ENCODE measurements at regions not wholly inside any gene's neighbourhood (a gene's known extent, or its start where the extent isn't known, plus 50 kb on each side); places are given as distances from the start of the nearest gene placed in this dataset.
"Not testable (repeated sequence)": the region's sequence is repeated elsewhere in the genome, so short reads cannot be mapped to it uniquely, and the experiment has no call there.

DNA sequence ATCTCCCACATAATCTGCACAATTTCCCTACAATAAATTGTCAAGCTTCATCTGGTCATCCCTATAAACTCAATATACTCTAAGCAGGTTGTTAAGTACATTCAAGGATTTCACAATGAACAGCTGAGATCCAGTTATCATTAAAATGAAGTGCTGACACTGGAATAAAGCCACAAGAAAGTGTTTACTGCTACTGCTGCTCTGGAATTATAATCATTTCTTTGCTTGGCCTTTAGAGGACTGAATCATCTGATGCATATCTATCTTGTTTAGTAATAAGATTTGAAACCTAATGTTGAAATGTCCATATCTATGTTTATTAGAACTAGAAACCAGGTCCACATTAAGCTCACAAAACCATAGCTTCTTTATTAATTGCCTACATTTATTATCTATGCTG, 338.6 kb upstream of the ZFP42 start:
- DNase-seq (ENCODE audit: low read depth in 2 of 2): no peak

DNA sequence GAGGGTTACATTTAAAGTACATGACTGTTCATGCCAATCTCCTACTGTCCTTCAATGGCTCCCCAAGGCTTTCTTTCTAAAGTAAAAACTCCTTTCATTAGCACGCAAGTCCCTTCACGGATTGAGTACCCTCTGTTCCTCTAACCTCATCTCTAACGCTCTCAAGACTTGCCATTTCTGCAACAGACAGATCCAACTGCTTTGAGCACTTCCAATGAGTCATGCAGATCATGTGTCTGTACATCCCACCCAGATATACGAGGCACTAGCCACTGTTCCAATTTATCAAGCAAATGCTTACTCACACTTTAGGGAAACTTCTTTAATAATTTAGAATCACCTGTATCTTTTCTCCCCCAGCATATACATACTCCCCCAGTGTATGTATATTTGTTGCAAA, 332.5 kb upstream of the ZFP42 start:
- DNase-seq (ENCODE audit: low read depth in 2 of 2): no peak

GRCh38 chr4:187664011-187664410, 331.6 kb upstream of the ZFP42 start:
- DNase-seq (ENCODE audit: low read depth in 2 of 2): no peak

DNA sequence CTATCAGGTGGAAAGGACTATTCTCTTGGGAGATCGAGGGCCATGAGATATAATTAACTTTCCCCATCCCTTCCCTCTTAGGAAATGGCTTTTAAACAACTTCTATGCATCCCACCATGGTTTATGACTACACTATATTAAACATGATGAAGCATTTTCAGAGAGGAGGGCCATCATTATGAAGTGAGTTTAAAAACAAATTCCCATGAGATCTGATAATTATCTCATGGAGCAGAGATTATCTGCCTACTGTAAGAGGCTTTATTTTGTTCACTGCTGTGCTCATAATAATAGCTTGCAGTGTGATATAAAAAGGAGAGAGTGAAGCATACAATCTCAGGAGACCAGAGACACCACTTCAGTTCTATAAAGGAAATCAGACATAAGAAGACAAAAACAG, 330.5 kb upstream of the ZFP42 start:
- no peak for DNase-seq (ENCODE audit: low read depth in 2 of 2)

DNA sequence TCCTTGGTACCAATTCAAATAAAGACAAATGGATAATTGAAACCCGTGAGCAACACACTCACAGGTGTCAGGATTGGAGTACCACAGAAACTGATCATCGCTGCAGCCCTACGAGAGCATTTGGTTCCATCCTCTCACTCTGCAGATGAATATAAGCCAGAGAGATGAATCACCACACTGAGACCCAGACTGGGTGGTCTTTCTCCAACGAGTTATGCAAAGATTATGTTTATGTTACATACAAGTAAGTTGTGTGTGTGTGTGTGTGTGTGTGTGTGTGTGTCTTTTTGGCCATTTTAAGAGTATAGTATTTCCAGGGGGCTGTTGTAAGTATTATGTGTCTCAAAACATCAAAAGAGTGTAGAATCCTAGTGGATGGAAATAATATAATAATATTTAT, 329.5 kb upstream of the ZFP42 start:
- no peak for DNase-seq (ENCODE audit: low read depth in 2 of 2)

DNA sequence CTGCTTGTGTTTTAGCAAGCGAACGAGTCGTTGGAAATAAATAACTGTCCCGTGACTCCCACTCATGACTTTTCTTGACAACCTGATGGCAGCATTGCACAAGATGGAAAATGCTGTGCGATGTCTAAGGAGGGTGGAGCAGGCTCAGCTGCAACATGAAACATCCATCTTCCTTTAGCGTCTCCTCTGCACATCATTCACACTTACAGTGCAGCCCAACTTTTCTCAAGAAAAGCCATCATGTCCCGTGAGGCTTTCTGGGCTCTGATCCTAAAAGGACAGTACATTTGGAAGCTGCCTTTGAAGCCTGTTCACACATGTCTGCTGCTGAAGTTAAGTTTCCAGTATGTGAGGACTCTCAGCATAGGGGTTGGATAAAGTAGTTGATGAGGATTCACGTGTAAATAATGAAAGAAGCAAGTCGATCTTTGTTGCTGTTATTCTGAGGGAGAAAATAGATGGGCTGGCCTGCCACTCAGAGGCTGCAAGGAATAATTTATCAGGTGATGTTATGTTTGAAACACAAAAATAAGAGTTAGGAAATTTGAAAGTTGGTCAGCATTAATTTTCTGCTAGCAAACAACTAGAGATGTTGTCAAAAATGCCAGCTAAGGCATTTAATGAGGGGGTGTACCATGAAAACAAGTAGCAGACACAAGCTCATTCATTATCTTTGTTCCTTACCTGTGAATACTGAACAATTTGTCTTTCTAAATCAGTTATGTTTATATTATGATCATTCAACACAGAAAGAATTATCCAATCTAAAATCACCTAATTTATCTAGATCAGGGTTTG, 328.7 kb upstream of the ZFP42 start:
- DNase-seq (ENCODE audit: low read depth in 2 of 2): no peak

- DNase-seq (ENCODE audit: low read depth in 2 of 2): peak in 1 of 2 donors; percentile 6
Observed at GRCh38 chr4:187668526-187669082, 327.0 kb upstream of the ZFP42 start.

- DNase-seq (ENCODE audit: low read depth in 2 of 2): not testable (repeated sequence)
Observed at GRCh38 chr4:187671521-187671920, 324.1 kb upstream of the ZFP42 start.

DNA sequence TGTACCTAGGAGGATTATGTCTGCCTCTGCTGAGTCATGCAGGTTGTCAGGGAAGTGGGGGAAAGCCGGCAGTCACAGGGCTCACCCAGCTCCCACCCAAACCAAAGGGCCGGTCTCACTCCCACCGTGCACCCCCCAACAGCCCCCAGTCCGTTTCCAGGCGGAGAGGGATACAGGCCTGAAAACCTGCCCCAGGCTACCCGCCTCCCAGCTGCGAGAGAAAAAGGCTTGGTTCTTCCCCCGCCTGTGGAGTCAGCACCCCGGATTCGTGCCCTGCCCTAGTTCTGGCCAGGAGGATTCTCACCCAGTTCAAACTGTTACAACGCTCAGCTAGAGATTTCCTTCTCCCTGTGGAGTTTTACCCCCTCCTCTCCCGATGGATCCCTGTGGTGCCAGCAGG, 323.6 kb upstream of the ZFP42 start:
- DNase-seq (ENCODE audit: low read depth in 2 of 2): not testable (repeated sequence)

- not testable (repeated sequence) for DNase-seq (ENCODE audit: low read depth in 2 of 2)
Observed at GRCh38 chr4:187672526-187672925, 323.0 kb upstream of the ZFP42 start.

- no peak for DNase-seq (ENCODE audit: low read depth in 2 of 2)
Observed at GRCh38 chr4:187679450-187679849, 316.1 kb upstream of the ZFP42 start.

DNA sequence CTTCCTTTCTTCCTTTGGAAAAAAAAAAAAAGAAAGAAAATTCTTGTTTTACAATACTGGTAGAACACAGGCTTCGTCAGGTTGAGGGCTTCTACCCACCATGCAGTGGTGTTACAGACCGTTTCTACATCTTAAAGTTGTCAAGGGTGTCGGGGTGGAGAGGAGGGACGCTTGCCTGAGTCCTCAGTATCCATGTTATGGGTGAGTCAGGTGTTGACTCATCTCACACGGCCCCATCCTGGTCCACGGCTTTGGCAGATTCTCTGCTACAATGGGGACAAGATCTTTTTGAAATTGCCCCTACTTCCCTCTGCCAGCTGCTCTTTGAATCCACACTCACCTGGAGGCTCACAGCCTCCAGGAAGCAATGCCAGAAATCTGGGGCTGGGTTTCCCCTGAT, 310.3 kb upstream of the ZFP42 start:
- no peak for DNase-seq (ENCODE audit: low read depth in 2 of 2)

DNA sequence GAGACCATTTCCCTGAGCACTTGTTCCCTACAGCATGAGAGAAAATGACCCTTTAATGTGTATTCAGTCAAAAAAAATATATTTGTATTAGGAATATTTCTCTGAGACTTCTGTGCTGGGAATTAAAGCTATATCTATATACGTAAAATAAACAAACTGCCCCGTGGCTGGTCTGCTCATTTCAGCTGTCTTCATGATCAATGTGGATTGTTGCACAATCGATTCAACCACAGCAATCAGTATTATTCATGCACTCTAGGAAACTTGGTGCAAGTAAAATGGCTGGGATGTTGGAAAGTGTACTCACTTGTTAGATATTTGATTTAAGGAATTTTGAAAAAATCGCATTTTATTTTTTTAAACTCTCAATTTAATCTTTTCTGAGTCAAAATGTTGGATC, 307.9 kb upstream of the ZFP42 start:
- no peak for DNase-seq (ENCODE audit: low read depth in 2 of 2)

- DNase-seq (ENCODE audit: low read depth in 2 of 2): no peak
Observed at GRCh38 chr4:187692626-187693025, 302.9 kb upstream of the ZFP42 start.

- DNase-seq (ENCODE audit: low read depth in 2 of 2): not testable (repeated sequence)
Observed at GRCh38 chr4:187695531-187695930, 300.0 kb upstream of the ZFP42 start.

DNA sequence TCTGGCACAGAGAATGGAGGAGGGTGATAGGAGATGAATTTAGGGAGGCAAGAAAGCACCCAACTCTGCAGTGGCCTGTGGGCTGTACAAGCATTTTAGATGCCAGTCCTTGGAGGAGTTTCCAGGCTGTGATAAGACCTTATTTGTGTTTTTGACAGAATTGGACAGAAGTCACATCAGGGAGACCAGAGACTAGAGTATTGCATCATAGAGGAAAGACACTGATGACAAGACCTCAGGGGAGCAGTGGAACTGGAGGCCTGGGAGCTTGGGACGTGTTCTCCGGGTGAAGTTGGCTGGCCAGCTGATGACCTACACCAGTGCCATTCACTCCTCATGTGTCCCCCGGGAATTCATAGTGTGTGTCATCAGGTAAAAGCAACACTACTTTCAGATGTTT, 284.0 kb upstream of the ZFP42 start:
- no peak for DNase-seq (ENCODE audit: low read depth in 2 of 2)

DNA sequence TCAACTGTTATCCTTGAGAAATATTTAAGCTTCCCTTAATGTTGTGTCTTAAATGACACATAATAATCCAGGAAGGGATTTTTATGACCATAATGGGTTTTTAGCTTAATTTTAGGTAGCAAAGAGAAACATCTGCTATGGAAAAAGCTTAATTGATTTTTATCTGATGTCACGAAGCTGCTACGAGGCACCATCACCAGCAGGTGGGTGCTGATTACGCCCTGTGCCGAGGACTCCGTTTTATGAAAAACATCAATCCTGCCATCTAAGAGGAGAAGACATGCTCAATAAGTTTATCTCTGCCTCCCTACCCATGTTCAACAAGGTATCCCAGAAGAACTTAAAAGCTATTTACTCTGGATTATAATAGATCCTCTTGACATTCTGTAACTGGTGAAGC, 280.6 kb upstream of the ZFP42 start:
- DNase-seq (ENCODE audit: low read depth in 2 of 2): no peak

GRCh38 chr4:187715466-187715865, 280.1 kb upstream of the ZFP42 start:
- no peak for DNase-seq (ENCODE audit: low read depth in 2 of 2)

DNA sequence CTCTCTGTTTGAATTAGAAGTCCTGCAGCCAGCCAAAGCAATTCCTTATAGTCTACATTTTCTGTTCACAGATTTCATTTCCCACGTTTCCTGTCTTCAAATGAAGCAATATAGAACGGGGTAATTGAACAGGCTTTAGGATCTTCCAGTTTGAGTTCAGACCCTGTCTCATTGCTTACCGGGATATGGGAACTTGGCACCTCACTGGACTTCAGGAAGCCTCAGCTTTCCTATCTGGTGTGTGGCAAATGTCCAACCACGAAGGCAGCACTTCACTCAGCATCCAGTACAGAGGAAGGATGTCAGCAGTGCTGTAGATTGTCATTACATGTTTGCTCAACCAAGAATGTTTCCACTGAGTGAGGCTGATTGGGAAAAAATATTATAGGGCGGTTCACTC, 271.1 kb upstream of the ZFP42 start:
- DNase-seq (ENCODE audit: low read depth in 2 of 2): peak; percentile 1 to 61

DNA sequence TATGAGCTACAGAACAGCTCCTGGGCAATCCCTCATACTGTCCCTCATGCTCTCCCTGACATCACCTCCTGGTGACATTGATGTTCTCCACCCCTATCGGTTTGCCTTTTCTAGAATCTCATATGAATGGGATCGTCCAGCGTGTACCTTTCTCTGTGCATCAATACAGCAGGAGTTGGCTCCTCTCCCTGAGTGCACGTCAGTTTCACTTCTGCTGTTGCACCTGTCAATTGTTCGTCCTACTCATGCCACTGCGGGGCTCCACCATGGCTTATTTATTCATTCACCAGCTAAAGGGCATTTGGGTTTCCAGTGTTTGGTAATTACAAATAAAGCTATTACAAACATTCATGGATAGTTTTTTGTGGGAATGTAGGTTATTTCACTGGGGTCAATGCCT, 269.1 kb upstream of the ZFP42 start:
- DNase-seq (ENCODE audit: low read depth in 2 of 2): no peak

DNA sequence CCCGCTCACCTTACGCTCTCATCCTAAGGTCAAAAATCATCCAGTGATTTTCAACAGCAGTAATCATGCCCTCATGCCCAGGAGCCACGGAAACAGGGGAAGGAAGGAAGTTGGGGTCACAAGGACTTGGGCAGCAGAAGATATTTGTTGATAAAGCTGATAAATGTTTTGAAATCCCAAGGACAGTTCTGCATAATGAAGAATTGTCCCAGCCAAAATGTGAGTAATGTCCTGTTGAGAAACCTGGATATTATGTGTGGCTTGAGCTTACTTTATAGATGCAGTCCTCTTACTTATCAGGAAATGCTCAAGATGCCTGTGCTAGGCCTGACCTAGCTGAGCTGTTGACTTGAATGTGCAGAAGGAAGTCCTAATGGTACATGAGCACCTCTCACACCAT, 263.0 kb upstream of the ZFP42 start:
- DNase-seq (ENCODE audit: low read depth in 2 of 2): peak; percentile 1 to 50

- no peak for DNase-seq (ENCODE audit: low read depth in 2 of 2)
Observed at GRCh38 chr4:187739771-187740170, 255.8 kb upstream of the ZFP42 start.

- DNase-seq (ENCODE audit: low read depth in 2 of 2): no peak
Observed at GRCh38 chr4:187744911-187745310, 250.7 kb upstream of the ZFP42 start.

Data from lung microvascular endothelial cell (primary cell).